ENCODE measurements at regions not wholly inside any gene's neighbourhood (a gene's known extent, or its start where the extent isn't known, plus 50 kb on each side); places are given as distances from the start of the nearest gene placed in this dataset.
A peak's percentile ranks its signal among the peaks of the same experiment; 100 is the strongest.
"Not testable (repeated sequence)": the region's sequence is repeated elsewhere in the genome, so short reads cannot be mapped to it uniquely, and the experiment has no call there.

DNA sequence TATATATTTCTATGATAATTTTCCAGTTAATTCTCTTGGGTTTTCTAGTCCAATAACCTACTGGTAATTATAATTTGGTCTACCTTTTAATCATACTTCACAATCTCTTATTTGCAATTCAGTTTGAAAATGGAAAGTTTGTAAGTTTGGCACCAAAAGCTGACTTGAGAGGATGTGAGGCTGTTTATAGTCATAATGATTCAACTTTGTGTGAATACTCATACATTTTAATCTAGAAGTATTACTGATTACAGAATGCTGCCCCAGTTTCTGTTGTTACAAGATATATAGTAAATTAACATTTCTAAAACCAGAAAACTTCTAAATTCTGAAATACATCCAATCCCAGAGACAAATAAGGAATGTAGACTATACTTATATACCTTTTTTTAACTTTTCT lies 158.2 kb downstream of the SLC38A4 start:
- DNase-seq = no peak

DNA sequence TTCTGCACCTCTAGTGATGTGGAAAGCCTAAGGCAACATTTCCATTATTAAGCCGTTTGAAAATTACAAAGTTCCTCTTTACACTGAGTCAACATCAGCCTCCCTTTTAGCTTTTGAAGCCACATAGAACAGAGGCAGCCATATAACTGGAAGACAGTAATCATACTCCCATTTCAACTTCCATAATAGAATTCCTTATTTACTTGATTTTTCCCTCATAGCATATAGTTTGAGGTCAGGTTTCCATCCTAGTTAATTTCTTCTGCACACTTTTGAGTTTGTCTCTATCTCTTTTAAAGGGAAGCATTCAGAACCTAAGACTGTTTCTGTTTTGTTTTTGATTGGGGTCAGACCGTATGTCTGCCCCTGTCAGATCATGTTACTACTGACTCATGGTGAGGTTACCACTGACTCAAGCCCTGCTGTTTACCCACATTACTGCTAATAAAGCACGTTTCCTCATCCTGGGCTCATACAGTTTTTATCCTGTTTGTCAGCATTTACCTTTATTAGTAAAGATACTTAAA lies 161.0 kb downstream of the SLC38A4 start:
- peak; percentile 82 for DNase-seq

DNA sequence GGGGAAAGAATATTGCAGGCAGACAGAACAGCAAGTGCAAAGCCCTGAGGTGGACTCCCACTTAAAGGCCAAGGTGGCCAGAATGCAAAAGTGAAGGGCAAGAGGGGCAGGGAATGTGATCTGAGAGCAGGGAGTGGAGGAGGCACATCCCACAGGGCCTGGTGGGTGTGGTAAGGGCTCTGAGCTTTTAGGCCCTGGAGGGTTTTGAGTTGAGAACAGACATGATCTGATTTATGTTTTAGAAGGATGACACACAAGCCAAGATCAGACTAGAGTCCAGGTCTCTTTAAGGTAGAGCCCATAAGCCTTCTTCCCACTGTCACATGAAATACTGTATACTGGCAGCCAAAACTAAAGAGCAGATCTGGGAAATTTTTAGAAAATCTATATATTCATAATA lies 162.5 kb downstream of the SLC38A4 start:
- no peak for DNase-seq

DNA sequence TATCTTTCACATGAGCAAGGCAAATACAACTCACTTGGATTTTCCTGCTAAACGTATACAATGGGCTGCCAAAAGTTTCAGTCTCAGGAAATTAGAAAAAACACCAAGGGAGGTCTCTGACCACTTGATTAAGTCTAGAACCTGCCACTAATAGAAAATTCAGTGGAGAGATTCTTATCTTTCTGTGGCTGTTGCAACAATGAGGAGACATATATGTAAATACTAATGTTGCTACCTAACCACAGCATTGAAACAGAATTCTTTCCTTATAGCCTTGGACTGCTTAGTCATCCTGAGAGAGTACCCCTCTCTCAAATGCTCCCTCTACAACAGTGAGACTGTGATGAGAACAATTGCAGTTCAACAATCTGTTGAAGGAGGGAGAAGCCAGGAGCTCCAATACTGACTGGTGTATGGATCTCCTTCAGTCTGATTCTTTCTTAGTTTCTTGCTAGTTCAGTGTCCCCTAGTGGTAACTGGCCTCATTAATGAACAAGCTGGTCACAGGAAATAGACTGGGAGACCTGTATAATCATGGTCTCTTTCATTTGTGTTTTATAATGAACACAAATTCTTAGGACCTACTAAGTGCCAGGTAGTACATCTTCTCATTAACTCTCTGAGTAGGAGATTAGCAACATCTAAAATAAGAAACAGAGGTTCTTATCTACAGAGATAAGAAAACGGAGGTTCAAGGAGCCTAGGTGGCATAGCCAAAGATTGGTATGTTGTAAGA lies 164.5 kb downstream of the SLC38A4 start:
- peak; percentile 76 for DNase-seq

DNA sequence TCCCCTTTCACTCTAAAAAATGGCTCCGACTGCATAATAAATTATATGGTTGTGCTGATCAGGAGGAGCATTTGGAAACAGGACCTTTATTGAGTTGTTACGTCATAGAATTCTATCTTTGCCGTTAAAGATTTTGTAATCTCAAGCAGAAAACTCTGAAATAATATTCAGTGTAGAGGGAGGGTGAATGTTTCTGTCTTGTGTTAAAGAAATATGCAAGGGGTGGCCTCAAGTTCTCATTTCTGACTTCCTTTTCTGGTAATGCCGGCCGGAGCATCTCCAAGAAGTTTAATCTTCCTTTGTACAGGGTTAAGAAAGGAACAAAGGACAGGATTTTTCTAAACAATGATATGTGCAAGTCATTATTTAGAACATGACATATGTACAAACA lies 165.1 kb downstream of the SLC38A4 start:
- no peak for DNase-seq

DNA sequence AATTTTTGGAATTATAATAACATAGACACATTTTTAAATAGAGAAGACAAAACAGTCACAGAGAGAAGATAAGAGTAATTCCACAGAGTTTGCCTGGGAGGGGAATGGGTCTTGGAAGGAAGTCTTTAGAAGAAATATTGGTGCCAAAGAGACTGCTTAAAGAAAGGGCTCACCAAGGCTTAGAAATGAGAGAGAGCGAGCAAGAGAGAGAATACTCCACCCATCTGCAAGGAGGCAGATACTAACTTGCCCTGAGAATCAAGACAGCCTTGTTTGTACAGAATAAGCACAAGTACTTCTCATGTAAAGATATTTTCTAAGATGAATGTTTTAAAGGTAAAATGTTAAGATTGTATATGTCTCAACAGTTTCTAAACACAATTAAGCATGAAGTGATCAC lies 165.5 kb downstream of the SLC38A4 start:
- no peak for DNase-seq

DNA sequence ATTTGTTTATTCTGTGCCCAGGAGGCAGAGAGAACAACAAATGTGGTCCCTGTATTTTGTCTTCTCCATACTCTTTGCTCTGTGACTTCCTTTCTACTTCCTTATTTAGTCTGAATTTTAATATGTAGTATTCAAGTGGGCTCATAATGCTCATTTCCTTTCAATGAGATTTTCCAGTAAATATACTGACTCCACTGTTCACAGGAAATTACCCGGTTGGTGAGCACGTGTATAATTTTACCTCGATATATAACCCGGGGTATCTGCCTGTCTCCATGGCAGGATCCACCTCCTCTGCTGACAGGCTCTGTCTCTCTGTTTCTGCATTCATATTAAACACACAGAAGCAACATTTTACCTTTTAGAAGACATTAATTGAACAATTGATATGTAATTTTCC lies 166.0 kb downstream of the SLC38A4 start:
- DNase-seq = no peak

DNA sequence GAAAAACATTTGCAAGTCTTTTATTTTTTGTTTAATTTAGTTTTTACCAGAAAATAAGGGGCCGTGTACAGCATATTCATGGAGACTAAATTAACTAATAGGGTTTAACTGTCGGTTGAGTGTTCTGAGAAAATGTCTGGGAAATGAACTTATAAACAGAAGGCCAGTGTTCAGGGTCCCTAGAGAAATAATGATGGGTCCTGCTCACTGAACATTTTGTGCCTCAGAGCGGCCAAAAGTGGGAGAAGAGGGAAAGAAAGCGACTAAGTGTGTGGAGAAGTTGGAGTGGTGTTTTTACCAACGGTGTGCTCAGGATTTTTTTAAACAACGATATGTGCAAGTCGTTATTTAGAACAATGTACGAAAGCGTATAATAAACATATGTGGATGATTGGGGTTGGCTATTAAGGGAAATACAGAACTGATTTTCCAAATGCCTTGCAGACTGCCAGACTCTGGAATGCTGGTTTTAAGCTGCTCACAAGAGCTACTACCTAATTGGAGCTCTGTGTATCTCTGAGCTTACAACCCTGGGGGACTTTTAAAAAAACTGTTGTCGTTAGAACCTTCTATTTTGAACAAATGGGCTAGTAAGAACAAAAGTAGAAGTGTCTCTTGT lies 166.7 kb downstream of the SLC38A4 start:
- peak; percentile 58 for DNase-seq

DNA sequence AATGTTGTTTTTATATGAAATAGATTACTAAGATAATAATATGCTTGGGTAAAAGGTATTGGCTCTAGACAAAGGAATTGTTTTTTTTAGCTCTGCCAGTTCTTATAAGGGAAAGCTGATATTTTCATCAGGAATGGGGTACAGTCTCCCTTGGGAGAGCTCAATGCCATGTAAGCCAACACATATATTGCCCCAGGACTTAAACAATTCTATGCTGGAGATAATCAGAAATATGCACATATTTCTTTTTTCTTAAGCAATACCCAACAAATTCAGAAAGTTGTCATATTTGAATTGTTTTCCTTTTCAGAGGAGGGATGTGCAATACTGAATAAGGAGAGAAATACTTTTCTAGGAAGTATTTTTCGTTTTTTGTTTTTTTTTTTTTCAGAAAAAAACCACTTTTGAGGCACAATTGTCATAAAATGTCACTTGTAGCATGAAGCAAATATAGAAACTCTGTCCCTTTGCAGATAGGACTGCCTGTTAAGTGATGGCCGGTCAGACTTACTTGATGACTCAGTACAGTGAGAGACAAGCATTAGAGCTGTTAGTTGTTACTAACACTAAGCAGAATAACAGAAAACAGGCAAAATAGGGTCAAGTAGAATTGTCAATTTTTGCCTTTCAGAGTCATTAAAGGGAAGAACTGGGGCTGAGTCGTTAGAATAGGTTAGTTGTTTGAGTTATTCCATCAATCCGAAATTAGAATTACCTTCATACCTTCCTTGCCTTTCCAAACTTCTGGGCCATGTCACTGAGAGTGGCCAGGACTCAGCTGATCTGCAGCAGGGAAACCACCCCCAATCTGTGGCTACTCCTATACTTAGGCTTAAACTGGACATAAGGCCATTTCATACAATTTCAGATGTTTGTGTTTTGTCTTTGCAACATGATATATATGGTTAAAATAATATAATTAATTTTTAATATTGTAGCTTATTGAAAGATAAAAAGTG lies 168.1 kb downstream of the SLC38A4 start:
- DNase-seq = no peak

DNA sequence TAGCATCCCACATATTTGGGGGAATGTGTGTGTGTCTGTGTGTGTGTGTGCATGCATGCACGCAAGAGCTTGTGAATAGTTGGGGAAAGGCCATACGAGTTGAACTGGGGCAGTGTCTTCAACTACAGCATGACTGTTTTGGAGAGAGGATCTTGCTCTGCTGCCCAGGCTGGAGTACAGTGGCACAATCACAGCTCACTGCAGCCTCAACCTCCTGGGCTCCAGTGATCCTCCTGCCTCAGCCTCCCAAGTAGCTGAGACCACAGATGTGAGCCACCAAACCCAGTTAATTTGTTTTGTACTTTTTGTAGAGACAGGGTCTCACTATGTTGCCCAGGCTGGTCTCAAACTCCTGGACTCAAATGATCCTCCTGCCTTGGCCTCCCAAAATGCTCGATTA lies 169.8 kb downstream of the SLC38A4 start:
- DNase-seq = not testable (repeated sequence)

DNA sequence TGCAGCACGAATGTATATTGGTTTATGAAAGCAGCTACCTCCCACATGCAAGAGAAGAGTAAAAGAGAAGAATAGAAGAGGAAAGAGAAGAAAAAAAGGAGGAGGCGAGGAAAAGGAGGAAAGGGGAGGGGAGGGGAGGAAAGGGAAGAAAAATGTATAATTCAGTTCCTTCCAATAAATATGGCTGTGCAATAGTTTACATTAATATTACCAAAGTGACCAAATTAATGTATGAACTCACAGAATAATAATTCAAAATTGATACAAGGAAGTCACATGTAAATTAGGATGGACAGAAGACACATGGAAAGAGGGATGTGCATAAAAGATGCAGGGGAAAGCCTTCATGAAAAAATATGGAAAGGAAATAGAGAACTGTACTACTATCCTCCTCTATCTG lies 172.5 kb downstream of the SLC38A4 start:
- DNase-seq = no peak

DNA sequence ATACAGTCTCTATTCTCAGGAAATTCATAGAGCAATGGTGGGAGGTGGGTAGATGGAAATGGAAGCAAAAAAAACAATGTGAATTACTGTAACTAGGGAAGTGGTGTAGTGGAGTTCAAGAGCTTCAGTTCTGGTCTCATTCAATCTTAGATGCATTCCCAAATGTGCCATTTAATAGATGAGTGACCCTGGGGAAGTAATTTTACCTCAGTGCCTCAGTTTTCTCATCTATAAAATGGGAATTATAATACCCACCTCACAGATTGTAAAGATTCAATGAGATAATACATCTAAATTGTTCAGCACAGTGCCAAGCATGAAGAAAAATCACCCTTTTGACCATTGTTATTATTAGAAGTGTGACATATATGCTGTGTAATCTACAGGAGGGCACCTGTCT lies 173.1 kb downstream of the SLC38A4 start:
- no peak for DNase-seq

DNA sequence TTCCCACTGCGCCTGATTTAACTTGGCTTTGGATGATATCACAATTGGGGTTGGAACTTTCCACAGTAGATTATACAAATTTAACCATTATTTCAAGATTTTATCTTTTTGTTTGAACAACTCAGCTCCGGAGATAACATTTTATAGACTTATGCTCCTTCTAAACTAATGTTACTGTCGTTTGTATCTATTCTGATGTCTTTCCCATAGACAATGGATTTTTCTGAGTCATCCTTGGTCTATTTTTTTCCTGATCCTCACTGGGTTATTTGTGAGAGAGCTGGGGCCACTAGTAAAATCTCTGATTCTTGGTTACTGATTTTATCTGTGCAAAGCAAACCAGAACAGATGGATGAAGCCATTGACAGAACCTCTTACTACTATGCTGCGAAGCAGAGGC lies 175.1 kb downstream of the SLC38A4 start:
- no peak for DNase-seq

DNA sequence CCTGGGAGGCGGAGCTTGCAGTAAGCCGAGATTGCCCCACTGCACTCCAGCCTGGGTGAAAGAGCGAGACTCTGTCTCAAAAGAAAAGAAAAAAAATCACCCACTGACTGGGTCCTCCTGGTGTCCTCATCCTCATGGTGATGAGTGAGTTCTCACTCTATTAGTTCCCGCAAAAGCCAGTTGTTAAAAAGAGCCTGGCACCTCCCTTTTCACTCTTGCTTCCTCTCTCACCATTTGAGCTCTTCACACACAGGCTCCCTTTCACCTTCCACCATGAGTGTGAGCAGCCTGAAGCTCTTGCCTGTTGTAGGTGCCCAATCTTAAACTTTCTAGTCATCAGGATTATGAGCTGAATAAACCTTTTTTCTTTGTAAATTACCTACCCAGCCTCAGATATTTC lies 176.4 kb downstream of the SLC38A4 start:
- no peak for DNase-seq

DNA sequence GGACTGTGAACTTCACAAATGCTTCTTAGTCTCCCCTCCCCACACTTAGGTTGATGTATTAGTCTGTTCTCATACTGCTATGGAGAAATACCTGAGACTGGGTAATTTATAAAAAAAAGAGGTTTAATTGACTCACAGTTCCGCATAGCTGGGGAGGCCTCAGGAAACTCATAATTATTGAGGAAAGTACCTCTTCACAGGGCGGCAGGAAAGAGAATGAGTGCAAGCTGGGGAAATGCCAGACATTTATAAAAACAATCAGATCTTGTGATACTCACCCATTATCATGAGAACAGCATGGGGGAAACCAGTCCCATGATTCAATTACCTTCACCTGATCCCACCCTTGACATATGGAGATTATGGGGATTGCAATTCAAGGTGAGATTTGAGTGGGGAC lies 178.8 kb downstream of the SLC38A4 start:
- no peak for DNase-seq

DNA sequence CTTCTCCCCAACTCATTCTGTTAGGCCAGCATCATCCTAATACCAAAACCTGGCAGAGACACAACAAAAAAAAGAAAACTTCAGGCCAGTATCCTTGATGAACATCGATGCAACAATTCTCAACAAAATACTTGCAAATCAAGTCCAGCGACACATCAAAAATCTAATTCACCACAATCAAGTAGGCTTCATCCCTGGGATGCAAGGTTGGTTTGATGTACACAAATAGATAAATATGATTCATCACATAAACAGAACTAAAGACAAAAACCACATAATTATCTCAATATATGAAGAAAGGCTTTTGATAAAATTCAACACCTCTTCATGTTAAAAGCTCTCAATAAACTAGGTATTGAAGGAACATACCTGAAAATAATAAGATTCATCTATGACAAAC lies 184.1 kb downstream of the SLC38A4 start:
- not testable (repeated sequence) for DNase-seq

DNA sequence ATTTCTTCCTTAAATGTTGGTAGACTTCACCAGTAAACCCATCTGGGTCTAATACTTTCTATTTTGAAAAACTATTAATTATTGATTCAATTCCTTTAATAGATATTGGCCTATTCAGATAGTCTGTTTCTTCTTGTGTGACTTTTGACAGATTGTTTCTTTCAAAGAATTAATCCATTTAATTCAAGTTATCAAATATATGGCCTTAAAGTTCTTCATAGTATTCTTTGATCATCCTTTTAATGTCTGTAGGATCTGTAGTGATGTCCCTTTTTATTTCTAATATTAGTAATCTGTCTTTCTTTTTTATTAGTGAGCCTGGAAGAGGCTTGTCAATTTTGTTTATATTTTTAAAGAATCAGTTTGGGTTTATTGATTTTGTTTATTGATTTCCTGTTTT lies 190.0 kb downstream of the SLC38A4 start:
- no peak for DNase-seq

DNA sequence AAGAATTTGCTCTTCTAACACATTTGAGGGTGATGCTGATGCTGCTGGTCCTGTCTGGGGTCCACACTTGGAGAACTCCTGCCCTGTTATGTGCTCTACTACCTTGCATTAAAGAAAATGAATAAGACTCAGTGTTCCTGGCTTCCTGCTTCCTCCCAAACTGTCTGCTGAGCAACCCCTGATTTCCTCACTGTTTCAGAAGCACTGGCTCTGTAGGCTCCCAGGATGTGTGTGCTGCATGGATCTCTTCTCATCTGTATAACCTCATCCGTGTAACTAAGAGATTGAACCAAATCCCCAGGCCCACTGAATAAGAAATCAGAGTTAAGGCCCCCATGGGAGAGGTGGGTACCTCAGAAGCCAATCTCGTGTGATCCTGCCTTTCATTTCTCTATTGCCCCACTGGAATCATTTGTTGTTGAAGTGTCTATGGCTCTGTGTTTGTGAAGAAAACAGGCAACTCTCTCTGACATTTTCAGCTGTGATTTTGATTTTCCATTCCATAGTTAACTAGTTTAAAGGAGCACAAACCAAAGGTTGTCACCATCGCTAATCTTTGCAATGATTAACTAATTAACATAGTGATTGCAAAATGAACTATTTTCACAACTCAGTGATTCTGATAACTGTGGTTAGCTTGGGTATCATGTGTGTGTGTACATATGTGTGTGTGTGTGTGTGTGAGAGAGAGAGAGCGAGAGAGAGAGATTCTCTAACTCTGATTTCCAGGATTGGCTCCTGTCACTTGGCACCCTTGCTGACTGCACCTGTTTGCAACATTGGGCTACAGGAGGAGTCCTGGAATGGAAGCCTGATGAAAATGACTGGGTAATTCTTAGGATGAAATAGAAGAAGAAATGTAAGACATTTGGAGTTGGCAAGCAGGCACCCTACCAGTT lies 196.2 kb downstream of the SLC38A4 start:
- DNase-seq = no peak

DNA sequence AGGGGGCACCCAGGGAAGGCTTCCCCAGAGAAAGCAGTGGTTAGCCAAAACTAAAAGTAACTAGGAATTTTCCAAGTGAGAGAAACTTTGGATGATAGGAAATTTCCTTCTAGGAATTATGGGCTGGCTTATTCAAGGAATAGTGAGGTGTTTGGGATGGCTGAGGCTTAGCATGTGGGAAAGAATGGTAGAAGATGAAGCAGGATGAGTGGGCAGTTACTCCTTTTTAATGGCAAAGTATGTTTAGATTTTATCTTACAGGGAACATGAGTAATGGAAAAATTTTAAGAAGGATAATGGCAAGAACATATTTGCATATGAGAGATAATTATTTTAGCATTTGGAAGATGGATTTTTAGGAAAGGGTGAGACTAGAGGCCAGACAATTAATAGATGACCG lies 197.6 kb downstream of the SLC38A4 start:
- no peak for DNase-seq

DNA sequence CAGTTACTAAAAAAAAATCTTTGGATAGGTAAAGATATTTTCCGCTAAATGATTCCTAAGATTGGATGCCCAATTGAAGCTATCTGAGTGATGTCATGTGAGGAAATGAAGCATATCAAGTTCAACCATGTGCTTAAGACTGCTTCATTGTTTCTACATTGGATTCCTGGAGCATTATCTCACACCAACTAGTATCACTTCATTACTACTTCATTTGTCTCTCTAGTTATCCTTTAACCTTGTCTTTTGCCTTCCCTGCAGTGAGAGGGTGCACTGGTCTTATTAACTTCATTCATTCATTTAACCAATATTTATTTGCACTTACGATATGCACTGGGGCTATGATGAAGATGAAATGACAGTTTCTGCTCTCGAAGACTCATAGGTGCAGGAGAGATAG lies 198.1 kb downstream of the SLC38A4 start:
- no peak for DNase-seq

DNA sequence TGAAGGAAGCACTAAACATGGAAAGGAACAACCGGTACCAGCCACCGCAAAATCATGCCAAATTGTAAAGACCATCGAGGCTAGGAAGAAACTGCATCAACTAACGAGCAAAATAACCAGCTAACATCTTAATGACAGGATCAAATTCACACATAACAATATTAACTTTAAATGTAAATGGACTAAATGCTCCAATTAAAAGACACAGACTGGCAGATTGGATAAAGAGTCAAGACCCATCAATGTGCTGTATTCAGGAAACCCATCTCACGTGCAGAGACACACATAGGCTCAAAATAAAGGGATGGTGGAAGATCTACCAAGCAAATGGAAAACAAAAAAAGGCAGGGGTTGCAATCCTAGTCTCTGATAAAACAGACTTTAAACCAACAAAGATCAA lies 206.3 kb downstream of the SLC38A4 start:
- DNase-seq = not testable (repeated sequence)

DNA sequence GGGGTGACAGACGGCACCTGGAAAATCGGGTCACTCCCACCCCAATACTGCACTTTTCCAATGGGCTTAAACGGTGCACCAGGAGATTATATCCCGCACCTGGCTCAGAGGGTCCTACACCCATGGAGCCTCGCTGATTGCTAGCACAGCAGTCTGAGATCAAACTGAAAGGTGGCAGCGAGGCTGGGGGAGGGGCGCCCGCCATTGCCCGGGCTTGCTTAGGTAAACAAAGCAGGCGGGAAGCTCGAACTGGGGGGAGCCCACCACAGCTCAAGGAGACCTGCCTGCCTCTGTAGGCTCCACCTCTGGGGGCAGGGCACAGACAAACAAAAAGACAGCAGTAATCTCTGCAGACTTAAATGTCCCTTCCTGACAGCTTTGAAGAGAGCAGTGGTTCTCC lies 208.1 kb downstream of the SLC38A4 start:
- DNase-seq = not testable (repeated sequence)
